ENCODE measurements at regions not wholly inside any gene's neighbourhood (a gene's known extent, or its start where the extent isn't known, plus 50 kb on each side); places are given as distances from the start of the nearest gene placed in this dataset.

DNA sequence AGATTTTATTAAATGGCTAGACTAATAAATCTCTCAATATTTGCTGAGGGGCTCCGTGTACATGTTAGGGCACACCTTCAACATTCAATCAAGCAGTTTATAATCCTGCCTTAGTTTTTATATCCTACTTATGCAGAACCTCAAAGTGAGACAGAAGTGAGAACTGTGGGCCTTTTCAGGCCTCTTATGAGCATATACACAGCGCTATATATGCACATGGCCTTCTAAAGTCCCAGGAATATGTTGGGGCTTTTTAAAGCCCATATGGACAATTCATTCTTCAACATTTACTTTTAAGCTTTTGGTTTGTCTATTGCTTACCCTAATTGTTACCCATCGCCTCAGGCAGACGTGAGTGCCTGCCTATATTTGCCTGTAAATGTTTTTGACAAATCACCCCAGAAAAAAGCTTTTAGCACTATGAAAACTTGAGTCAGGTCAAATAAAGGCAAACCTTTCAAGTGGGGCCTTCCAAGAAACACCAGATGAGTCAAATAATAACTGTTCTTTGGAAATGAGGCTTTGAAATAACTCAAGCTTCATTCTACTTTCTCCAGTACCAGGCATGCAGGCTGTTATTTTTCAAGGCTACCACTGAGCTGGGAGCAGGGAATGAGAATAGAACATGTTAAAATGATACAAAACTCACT, 58.2 kb downstream of the ESM1 start:
- DNase-seq: no peak

- DNase-seq: no peak
Measured at GRCh38 chr5:54924487-54924886, 60.9 kb downstream of the ESM1 start.

GRCh38 chr5:54917323-54917722, 68.1 kb downstream of the ESM1 start:
- no peak for DNase-seq

DNA sequence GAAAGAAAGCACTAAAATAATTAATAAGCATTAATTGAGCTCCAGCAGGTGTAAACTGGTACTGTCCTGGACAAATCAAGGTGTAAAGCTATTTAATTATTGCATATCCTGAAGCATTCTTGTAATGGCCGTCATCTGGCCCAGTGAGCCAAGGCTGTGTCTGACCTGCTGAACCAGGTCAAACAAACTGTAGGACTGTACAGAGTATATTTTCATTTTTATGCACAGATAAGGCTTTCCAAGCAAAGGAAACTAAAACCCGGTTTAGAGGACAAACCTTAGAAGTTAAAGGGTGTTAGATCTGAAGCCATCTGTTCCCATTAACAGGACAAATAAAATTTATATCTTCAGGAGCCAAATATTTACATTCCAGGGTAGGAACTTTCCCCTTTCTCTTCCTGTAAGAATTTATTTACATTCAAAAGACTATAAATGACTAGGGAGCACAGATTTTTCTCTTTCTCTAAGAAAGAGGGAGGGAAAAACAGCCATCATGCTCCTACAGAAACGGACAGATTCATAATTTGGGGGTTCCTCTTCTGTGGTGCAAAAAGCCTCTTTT, 69.8 kb downstream of the ESM1 start:
- DNase-seq: no peak

GRCh38 chr5:54912021-54912420, 73.4 kb downstream of the ESM1 start:
- no peak for DNase-seq

- DNase-seq: no peak
Measured at GRCh38 chr5:54909911-54910870, 75.2 kb downstream of the ESM1 start.

DNA sequence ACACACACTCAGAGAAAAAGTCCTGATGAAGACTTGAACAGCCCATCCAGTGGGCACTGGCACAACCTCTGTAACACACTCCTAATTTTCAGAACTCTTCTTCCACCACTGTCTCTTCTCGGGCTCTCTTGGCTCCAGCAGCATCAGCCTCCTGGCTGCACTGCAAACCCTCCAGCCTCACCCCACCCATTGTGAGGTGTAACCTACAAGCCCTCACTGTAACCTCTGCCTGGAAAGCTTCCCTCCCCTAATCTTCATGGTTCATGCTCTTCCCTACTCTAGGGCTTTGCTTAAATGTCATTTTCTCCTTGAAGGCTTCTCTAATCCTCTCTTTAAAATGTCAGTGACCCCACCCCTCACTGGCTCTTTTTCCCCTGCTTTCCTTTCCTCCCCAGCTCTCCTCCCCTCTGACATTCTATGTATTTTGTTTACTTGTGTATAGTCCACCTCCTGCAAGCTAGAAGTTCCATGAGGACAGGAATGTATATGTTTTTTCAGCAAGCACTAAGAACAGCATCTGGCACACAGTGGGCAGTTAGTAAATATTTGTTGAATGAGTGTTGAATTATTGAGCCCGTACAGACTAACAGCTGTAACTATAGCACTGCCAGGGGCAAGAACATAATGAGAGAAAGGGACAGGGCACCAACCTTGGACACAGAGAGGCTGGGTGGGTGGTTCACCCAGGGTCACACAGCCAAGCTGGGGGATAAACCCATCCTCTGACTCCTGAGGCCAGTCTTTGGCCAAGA, 76.4 kb downstream of the ESM1 start:
- no peak for DNase-seq

GRCh38 chr5:54905942-54906537, 79.4 kb downstream of the ESM1 start:
- DNase-seq: peak; percentile 76

DNA sequence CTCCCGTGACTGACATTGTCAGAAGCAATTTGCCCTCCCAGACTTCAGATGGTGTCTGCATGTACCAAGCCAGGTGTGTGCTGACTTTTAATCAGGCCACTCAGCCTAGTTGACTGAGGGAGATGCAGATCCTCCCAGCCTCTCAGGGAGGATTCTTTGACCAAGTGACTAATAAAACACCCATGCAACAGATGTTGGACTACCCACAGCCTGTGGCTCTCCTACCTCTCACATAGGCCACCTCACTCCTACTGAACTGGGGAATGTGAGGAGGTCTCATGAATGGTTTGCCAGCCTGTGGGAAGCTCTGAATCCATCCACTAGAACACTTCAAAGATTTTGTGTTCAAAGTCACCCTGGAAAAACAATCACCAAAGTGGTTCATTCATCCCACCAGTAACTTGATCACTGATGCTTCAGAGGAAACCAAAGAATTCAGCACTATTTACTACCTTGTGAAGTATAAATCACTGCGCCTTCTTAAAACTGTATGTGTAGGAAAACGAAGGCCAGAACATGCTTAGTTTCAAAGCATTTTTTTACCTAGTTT, 80.1 kb downstream of the ESM1 start:
- DNase-seq: no peak

GRCh38 chr5:54904425-54904824, 81.0 kb downstream of the ESM1 start:
- DNase-seq: no peak

- peak; percentile 65 for DNase-seq
Measured at GRCh38 chr5:54902791-54903473, 82.5 kb downstream of the ESM1 start.

GRCh38 chr5:54900984-54901725, 84.2 kb downstream of the ESM1 start:
- DNase-seq: no peak

- DNase-seq: no peak
Measured at GRCh38 chr5:54897001-54897400, 88.4 kb downstream of the ESM1 start.

GRCh38 chr5:54895816-54896341, 89.5 kb downstream of the ESM1 start:
- DNase-seq: peak; percentile 44

- DNase-seq: no peak
Measured at GRCh38 chr5:54894957-54895815, 90.2 kb downstream of the ESM1 start.

DNA sequence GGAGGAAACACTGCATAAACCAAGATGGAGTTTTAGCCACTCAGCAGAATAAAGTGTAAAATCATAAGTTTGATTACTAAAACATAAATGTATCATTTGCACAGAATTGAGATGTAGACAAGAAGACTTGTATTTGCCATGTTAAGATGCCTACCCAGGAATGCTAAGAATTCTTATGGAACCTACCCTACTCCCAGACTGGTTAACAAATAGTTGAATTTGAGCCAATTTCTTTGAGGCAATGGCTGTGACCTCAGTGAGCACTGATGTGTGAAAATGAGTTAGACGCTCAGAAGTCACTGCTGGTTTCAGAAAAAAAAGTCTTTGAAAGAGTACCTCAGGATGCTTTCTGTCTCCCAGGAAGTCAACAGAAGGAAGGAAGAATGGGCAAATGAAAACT, 95.6 kb downstream of the ESM1 start:
- DNase-seq: no peak

GRCh38 chr5:54887663-54888062, 97.7 kb downstream of the ESM1 start:
- no peak for DNase-seq

DNA sequence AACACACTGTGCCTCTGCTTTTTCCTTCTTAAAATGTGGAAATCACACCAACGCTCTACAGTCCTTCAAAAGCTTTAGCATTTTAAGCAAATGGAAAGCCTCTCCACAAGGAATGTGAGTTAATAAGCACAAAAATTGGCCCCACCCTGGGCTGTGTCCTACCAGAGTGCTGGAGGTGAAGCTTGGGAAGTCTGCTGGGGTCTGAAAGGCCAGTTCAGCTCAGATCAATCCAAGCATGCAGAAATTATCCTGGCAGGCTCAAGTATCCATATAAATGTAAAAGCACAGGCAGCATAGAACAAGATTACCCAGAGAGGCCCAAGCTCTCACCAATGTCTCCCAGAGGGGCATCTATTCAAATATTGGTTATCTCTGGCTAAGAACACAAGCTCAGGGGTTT, 98.5 kb downstream of the ESM1 start:
- no peak for DNase-seq

DNA sequence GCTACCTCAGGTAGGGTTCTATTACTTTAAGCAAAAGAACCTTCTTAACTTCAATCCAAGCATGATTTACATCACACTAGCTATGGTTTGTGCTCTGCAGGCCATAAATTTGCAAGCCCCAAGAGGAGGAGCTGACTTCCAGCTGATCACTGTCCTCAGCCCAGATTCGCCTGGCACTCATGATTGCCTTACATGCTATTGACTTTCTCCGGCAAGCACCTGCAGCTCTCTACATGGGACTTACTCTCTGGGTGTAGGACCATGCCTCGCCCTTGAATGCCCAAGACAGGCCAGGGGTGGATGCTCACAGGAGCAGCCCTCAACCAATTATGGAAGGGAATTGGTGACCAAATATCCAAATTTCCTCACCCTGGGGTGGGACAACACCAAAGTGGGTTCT, 99.8 kb downstream of the ESM1 start:
- no peak for DNase-seq

GRCh38 chr5:54884195-54884536, 101.2 kb downstream of the ESM1 start:
- DNase-seq: no peak

All from right hindlimb (tissue), 1 donor.